Activated CD8-positive, alpha-beta T cell treated with anti-CD3 and anti-CD28 coated beads for 36 hours (primary cell): ENCODE measurements at regions not wholly inside any gene's neighbourhood (a gene's known extent, or its start where the extent isn't known, plus 50 kb on each side); places are given as distances from the start of the nearest gene placed in this dataset.

Source experiments
- ATAC-seq: fragments of 200-7000 bp; cut with Tn5 transposase; one replicate; pipeline ENCODE4 v1.10.0; 2021; ENCODE audit warnings: mild to moderate bottlenecking, moderate library complexity
- CTCF ChIA-PET: fragments of 350-600 bp; sonication (Branson Sonifier 250); formaldehyde crosslinking; loops from one replicate; lab custom pipeline; 2021; ENCODE audit warnings: antibody characterized with exemption; lab: Charles Lee
- POLR2A ChIA-PET: fragments of 350-600 bp; sonication (Branson Sonifier 250); formaldehyde crosslinking; loops from one replicate; lab custom pipeline; 2021; ENCODE audit warnings: antibody characterized with exemption; lab: Charles Lee
- DNase-seq: peaks from one replicate; pipeline ENCODE4 v3.0.0-alpha.2; 2020
- H3K27ac Mint-ChIP-seq: one replicate; pipeline ENCODE4 v1.8.0; 2021; ENCODE audit warnings: mild to moderate bottlenecking, mixed read lengths
- H3K27me3 Mint-ChIP-seq: one replicate; pipeline ENCODE4 v1.8.0; 2021; ENCODE audit warnings: mixed read lengths
- H3K36me3 Mint-ChIP-seq: one replicate; pipeline ENCODE4 v1.8.0; 2021; ENCODE audit warnings: low read depth, mixed read lengths
- H3K4me1 Mint-ChIP-seq: one replicate; pipeline ENCODE4 v1.8.0; 2021; ENCODE audit warnings: low read depth, mixed read lengths
- H3K4me3 Mint-ChIP-seq: one replicate; pipeline ENCODE4 v1.8.0; 2021; ENCODE audit warnings: mild to moderate bottlenecking, moderate library complexity, mixed read lengths
- H3K9me3 Mint-ChIP-seq: one replicate; pipeline ENCODE4 v1.8.0; 2021; ENCODE audit warnings: mixed read lengths
- CTCF ChIP-seq: fragments of 200-600 bp; IDR thresholded peaks from one replicate; pipeline ENCODE4 v1.8.0; 2022; ENCODE audit warnings: antibody characterized with exemption, mild to moderate bottlenecking
- intact Hi-C: fragments of 100-400 bp; cut with micrococcal nuclease; formaldehyde crosslinking; loops from one replicate; pipeline ENCODE4 v1.10.0; 2022

DNA sequence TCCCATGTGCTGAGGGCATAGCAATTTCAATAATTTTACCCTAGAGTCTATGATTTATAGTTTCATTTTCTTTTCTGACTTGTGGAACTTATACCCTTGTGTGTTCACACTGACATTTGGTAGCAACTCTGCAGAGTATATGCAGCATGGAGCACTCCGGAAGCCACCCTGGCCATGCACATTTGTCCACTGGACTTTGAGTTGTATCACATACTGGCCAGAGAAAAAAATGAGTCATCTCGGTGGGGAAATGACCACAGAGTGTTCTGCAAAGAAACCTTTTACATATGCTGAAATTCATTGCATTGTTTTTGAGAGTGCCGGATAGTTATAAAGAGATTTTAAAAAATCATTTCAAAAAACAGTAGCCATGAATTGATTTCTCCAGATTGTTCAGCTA, 164.8 kb upstream of the COBL start:
- DNase-seq (no peak), ATAC-seq (no peak)
- Mint-ChIP-seq H3K27ac (no peak overlapping the region), H3K27me3 (peaks cover 1% of the 10 kb centered on the region), H3K4me1 (no peaks in the 10 kb centered on the region), H3K4me3 (no peak overlapping the region), H3K36me3 (no peaks in the 10 kb centered on the region), H3K9me3 (no peaks in the 10 kb centered on the region)
- TF ChIP-seq CTCF, result no peak
- POLR2A ChIA-PET, result no interaction called here
- CTCF ChIA-PET, result no interaction called here
- intact Hi-C loops, result no loop called here

GRCh38 chr7:51477819-51478218, 161.2 kb upstream of the COBL start:
- TF ChIP-seq CTCF, result no peak
- ChIA-PET POLR2A (no interaction called here), CTCF (no interaction called here)
- H3K27ac Mint-ChIP-seq, result no peak overlapping the region
- H3K4me3 Mint-ChIP-seq, result no peak overlapping the region
- no peak for ATAC-seq
- no peaks in the 10 kb centered on the region for H3K9me3 Mint-ChIP-seq
- H3K4me1 Mint-ChIP-seq, result no peaks in the 10 kb centered on the region
- H3K27me3 Mint-ChIP-seq, result peaks cover 1% of the 10 kb centered on the region
- no peaks in the 10 kb centered on the region for H3K36me3 Mint-ChIP-seq
- DNase-seq, result no peak
- intact Hi-C loops, result no loop called here

DNA sequence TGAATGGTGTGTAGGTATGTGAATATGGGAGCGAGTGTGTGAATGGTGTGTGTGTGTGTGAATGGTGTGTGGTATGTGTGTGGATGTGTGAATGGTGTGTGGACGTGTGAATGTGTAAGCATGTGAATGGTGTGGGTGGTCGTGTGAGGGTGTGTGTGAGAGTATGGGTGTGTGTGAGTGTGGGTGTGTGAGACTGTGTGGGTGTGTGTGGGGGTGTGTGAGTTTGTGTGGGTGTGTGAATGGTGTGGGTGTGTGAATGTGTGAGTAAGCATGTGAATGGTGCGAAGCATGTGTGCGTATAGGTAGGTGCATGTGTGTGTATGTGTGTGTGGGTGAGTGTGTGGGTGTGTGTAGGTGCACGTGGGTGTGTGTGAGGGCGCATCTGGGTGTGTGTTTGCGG, 160.7 kb upstream of the COBL start:
- no peak for TF ChIP-seq CTCF
- H3K36me3 Mint-ChIP-seq, result no peaks in the 10 kb centered on the region
- POLR2A ChIA-PET, result no interaction called here
- intact Hi-C loops, result no loop called here
- ATAC-seq, result no peak
- H3K9me3 Mint-ChIP-seq, result no peaks in the 10 kb centered on the region
- no peak overlapping the region for H3K4me3 Mint-ChIP-seq
- no peaks in the 10 kb centered on the region for H3K4me1 Mint-ChIP-seq
- DNase-seq, result no peak
- CTCF ChIA-PET, result no interaction called here
- peaks cover 1% of the 10 kb centered on the region for H3K27me3 Mint-ChIP-seq
- H3K27ac Mint-ChIP-seq, result no peak overlapping the region

- Mint-ChIP-seq H3K9me3 (no peaks in the 10 kb centered on the region), H3K4me1 (peaks cover 2% of the 10 kb centered on the region), H3K4me3 (no peak overlapping the region), H3K27ac (no peak overlapping the region), H3K27me3 (peaks cover 9% of the 10 kb centered on the region), H3K36me3 (no peaks in the 10 kb centered on the region)
- DNase-seq (no peak), ATAC-seq (no peak)
- no peak for TF ChIP-seq CTCF
- intact Hi-C loops, result no loop called here
- POLR2A ChIA-PET, result no interaction called here
- CTCF ChIA-PET, result no interaction called here
These were observed 159.4 kb upstream of the COBL start for GRCh38 chr7:51476026-51476425.

DNA sequence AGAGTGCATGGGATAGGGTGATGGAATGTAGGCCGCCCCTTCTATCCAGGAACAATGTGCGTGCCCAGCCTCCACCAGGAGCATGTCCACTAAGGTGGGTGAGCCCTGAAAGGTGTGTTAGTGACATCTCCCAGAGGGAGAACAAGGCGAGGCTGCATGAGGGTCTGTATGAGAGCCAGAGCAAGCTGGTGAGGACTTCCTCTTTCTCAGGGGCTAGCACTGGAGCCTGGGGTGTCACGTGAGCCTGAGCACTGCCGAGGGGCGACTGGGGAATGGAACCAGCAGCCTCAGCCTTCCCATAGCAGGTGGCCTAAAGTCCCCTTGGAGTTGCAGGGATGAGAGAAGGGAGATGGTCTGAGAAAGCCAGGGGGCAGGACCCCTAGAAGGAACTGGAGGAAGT, 156.3 kb upstream of the COBL start:
- ChIA-PET POLR2A (no interaction called here), CTCF (no interaction called here)
- DNase-seq, result no peak
- no peak for TF ChIP-seq CTCF
- intact Hi-C loops, result no loop called here
- H3K36me3 Mint-ChIP-seq, result no peaks in the 10 kb centered on the region
- no peak for ATAC-seq
- no peaks in the 10 kb centered on the region for H3K9me3 Mint-ChIP-seq
- H3K27me3 Mint-ChIP-seq, result peaks cover 10% of the 10 kb centered on the region
- H3K4me1 Mint-ChIP-seq, result peaks cover 5% of the 10 kb centered on the region
- no peak overlapping the region for H3K27ac Mint-ChIP-seq
- no peak overlapping the region for H3K4me3 Mint-ChIP-seq
